Erythroblast (primary cell): ENCODE measurements at regions not wholly inside any gene's neighbourhood (a gene's known extent, or its start where the extent isn't known, plus 50 kb on each side); places are given as distances from the start of the nearest gene placed in this dataset.

Experiments used
- DNase-seq, 2 experiments: peaks; one replicate each; lab custom pipeline; 2025; lab: John Stamatoyannopoulos, UW
- GATA1 ChIP-seq: IDR thresholded peaks from 2 replicates; pipeline ENCODE4 v1.6.1; 2011; ENCODE audit warnings: low read depth, mild to moderate bottlenecking, control low read depth, low read length, moderate library complexity
- POLR2A ChIP-seq: IDR thresholded peaks from 2 replicates; pipeline ENCODE4 v1.6.1; 2011; ENCODE audit warnings: mild to moderate bottlenecking, low read length

DNA sequence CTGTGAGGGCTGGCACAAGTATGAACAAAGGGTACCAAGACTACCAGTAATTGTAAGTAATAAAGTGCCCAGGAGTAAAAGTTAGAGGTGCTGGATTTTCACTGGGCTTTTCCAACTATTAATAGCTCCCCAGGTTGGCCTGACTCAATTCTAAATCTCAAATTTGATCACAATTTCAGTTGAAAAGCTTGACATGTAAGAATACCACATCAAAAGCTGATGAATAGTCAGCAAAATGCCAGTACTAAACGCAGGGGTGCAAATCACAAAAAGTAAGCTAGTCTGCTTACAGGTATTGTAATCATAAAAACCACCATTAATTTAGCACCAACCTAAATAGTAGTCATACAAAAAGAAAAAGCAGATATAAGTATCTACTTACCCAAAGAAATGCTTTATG is 917.5 kb downstream of the NLGN4Y start:
- TF ChIP-seq GATA1 (no peak), POLR2A (no peak)

DNA sequence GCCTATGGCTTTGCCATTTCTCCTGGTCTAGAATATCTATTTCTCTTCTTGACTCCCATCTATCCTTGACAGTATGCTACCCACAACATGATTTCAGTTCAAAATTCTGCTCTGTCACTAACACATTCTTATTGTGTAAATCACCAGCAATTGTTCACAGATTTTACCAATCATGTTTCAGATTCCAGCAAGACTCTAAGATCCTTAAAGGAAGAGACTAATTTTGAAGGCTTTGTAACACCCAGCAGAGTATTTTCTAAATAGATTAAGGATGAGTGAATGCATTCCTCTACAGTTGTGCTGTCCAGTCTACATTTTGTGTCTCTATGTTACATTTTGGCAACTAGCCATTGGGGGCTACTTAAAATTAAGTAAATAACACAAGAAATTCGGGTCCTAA is 921.5 kb downstream of the NLGN4Y start:
- DNase-seq, result no peak
- no peak for TF ChIP-seq GATA1
- TF ChIP-seq POLR2A, result no peak

More for the DNA sequence above, 917.5 kb downstream of the NLGN4Y start:
- no peak for DNase-seq

DNA sequence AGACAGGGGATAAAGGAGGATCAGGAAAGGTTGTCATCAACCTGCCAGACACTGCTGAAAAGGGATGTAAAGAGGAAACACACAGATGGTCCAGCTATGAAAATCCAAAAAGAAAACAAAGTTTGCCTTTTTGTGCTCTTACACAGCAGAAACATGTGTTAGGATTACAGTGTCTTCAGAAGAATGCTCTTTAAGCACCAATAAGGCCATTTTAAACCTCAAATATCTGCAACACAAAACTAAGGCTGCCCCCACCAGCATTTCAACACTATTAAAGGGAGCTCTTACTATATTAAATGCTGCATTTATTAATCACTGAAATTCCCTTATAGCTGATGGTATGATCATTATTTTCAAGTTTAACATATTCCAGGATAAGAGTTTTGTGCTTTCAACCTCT is 922.5 kb downstream of the NLGN4Y start:
- DNase-seq, result no peak
- no peak for TF ChIP-seq POLR2A

DNA sequence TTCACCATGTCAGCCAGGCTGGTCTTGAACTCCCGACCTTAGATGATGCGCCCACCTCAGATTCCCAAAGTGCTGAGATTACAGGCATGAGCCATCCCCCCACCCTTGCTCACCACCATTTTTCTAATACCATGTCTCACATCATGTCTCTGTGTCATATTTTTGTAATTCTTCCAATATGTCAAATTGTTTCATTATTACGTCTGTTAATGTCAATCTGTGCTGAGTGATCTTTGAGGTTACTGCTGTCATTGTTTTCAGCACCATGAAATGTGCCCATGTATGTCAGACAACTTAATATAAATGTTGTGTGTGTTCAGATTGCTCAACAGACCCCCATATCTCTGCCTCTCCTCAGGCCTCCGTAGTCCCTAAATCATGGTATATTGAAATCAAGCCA is 923.6 kb downstream of the NLGN4Y start:
- DNase-seq, result no peak
- no peak for TF ChIP-seq POLR2A
- TF ChIP-seq GATA1, result no peak

DNA sequence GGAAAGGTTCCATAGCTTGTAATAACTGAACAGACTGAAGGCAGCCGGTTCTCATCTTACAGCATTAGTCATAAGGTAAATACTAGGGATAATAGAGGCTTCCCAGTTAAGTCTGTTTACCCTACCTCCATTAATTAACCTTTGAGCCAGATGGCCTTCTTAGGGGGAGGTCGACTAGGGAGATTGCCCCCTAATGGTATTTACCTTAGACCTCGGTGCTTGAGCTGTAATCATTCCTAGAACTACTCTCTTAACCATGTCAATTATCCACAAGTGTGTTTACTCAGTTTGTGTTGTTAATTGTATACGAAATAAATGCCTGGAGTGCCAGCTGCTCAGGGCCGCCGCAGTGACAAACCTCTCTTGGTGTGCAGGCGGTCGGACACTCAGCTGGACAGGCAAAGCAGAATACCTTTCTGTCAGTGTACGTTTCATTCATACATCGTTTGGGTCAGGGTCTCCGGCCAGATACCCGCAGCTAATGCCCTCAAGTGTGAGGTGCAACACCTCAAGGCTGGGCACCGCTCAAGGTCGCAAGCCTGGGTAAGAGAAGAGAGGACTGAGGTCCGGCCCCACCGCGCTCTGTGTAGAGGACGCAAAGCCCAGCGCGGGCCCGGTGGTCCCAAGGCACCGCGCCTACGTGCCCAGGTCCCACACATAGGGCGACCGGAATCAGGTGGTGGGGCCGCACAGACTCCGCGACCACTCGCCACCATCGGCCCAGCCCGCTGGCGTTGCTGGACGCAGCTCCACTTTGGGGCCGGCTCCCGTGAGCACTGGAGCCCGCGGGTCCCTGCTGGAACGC is 931.0 kb downstream of the NLGN4Y start:
- DNase-seq, result no peak
- TF ChIP-seq POLR2A (no peak), GATA1 (no peak)

DNA sequence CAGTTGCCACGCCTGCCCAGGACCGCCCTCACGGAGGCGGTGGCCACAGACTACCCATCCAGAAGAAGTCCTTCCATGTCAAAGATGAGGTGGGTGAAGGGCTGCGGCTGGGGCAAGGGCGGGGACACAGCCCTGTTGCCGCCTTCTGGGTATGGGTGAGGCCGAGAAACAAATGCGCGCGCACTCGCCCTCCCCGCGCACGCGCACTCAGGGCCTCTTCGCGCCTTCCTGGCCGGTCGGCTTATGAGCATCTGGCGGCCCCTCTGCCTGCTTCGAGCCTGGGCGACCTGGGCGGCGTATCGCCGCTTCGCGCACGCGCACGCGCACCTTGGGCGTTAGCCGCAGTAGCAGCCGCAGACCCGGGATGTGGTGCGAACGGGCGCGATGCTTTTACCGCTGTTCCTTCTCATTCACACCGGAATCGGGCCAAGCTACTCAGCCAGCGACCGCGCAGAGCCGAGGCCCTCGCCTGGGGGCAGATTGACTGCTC is 931.7 kb downstream of the NLGN4Y start:
- DNase-seq, result peak; percentile 6 to 17
- no peak for TF ChIP-seq GATA1
- TF ChIP-seq POLR2A, result no peak

DNA sequence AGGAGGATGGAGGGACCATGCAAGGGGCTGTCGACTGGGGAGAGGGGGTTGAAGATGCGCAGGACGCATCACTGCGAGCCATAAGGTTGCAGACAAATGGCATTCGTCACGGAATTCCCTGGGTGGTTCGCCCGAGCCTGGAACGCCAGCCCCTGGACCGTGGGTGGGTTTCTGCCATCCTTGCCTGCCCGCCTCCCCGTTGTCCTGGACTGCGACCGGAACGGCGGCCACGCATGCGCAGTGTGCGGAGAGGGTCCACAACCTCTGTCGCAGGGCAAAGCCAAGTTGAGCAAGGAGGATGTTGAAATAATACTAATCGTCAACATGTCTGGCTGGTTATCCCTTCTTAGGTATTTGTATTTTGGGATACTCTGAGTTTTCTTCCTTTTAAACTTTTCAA is 932.2 kb downstream of the NLGN4Y start:
- no peak for TF ChIP-seq POLR2A
- no peak for TF ChIP-seq GATA1
- no peak for DNase-seq

DNA sequence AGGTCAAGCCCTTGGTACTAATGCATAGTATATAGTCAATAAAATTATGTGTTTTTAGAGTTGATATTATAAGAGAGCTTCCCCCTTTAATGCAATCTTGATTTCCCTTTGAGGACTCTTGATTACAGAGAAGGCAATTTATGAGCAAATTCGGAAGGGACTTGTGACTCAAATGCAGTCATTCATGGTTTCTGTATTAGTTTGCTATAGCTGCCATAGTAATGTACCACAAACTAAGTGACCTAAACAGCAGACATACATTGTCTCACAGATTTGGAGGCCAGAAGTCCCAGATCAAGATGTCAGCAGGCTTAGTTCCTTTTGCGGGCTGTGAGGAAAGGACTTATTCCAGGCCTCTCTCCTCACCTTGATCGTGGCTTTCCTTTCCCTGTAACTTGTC is 933.4 kb downstream of the NLGN4Y start:
- DNase-seq, result no peak
- no peak for TF ChIP-seq GATA1
- no peak for TF ChIP-seq POLR2A

DNA sequence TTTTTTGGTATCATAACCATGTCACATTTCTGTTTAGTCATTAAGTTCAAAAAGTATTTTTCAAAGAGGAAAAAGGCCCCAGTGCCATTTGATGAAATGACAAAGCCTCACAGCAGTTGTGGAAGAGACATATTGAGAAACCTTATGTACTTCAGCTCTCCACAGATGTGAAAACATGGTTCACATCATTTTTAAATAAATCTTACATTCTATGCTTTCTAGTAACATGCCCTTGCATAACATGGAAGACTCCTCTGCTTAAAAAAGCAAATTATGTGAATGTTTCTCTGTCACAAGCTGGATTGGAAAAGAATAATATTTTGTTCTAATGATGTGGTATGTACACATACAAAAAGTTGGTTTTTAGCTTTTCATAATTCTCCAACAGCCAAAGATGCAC is 934.1 kb downstream of the NLGN4Y start:
- DNase-seq, result no peak
- TF ChIP-seq POLR2A (no peak), GATA1 (no peak)

DNA sequence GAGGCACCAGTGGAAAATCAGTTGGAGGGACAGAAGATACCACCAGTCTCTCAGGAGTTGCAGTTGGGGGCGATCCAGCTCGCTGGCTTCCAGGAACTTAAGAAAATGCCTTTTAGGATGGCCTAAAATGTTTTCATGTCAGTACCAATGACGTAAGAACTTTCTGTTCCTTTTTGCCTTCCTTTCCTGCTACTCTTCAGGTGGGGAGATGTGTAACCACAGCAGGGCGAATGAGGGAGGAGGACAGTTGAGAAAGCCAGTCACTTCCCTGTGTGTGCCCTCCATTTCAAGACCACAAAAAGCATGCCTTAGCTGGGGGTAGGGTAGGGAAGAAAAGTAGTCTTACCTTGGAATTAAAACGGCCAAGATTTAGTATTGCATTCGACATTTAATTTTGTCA is 941.6 kb downstream of the NLGN4Y start:
- DNase-seq, result no peak
- no peak for TF ChIP-seq GATA1
- no peak for TF ChIP-seq POLR2A

DNA sequence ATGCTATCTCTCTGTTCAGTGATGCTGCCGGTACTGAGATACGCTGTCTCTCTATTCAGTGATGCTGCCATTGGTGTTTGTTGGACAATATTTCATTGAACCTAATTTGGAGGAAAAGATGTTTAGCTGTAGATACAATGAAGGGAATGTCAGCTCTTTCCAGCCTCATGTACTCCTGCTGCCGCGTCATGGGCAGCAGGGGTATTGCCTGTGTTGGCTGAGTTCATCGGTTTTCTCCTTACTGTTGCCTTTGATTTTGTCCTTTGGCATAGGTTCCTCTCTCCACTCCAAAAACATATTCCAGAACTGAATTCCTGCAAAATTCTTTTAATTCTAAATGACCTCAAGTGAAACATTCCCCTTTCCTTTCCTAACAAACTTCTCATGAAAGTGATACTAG is 942.6 kb downstream of the NLGN4Y start:
- TF ChIP-seq POLR2A (no peak), GATA1 (no peak)
- DNase-seq, result no peak

DNA sequence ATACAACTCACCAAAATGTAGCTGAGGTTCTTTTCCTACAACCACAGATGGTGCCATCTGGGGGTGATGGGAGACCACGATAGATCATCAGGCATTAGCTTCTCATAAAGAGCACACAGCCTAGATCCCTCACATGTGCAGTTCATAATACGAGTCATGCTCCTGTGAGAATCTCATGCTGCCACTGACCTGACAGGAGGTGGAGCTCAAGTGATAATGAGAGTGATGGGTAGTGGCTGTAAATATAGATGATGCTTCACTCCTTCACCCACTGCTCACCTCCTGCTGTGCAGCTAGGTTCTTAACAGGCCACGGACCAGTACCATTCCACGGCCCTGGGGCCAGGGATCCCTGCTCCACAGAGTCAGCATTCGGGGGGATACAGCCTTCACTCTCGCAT is 943.8 kb downstream of the NLGN4Y start:
- no peak for DNase-seq
- no peak for TF ChIP-seq GATA1

DNA sequence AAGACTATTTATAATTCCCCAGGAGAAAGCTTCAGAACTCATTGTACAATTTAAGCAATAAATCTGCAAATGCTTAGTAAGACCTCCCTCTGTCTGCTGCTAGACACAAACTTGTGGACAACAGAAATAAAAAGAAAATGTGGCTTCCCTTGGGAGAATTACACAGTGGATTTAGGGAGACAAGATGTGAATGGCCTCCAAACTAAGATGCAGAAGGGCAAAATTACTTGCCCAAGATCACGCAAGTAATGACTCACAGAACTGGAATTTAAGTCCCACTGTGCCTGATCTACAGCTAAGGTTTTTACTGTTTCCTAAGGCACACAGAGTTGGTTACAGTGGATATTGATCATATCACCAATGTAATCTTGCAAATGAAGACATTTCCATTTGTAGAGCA is 947.0 kb downstream of the NLGN4Y start:
- TF ChIP-seq GATA1, result no peak
- TF ChIP-seq POLR2A, result no peak
- DNase-seq, result no peak

DNA sequence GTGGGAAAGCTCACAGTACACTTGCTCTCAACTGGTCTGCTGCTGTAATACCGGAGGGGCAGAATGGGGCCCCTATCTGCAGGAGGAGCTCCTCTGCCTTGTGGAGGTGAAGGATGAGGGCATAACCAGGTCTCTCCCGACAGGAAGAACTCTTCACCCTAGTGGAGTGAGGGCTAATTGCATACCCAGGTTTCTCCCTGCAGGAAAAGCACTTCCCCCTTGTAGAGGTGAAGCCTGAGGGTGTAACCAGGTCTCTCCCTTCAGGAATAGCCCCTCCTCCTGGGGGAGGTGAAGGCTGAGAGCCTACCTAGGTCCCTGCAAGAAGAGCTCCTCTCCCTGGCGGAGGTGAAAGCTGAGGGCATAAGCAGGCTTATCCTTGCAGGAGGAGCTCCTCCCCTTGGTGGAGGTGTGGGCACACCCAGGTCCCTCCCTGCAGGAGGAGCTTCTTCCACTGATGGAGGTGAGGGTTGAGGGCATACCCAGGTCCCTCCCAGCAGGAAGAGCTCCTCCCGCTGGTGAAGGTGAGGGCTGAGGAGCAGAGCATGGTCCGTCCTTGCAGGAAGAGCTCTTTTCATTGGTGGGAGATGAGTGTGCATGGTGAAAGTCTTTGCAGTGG is 954.1 kb downstream of the NLGN4Y start:
- TF ChIP-seq GATA1 (no peak), POLR2A (no peak)
- DNase-seq, result no peak

DNA sequence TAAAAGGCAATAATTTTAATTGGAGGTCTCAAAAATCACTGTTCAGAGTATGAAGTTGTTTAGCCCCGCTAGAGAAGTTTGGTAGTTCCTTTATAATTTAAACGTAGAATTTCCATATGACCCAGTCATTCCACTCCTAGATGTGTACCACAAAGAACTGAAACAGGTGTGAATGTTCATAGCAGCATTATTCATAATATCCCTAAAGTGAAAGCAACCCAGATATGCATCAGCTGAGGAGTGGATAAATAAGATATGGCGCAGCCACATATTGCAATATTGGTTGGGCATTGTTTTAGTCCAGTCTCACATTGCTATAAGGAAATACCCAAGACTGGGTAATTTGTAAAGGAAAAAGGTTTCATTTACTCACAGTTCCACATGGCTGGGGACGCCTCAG is 976.2 kb downstream of the NLGN4Y start:
- TF ChIP-seq POLR2A (no peak), GATA1 (no peak)
- DNase-seq, result no peak
